DMS 273 (cell line): ENCODE measurements at regions not wholly inside any gene's neighbourhood (a gene's known extent, or its start where the extent isn't known, plus 50 kb on each side); places are given as distances from the start of the nearest gene placed in this dataset.
A peak's percentile ranks its signal among the peaks of the same experiment; 100 is the strongest.

Source experiments
- DNase-seq: peaks from one replicate; lab custom pipeline; 2025; ENCODE audit not compliant: unreplicated experiment; lab: John Stamatoyannopoulos, UW

- DNase-seq: no peak
Observed at GRCh38 chr10:129023082-129023481, 444.0 kb upstream of the MGMT start.

DNA sequence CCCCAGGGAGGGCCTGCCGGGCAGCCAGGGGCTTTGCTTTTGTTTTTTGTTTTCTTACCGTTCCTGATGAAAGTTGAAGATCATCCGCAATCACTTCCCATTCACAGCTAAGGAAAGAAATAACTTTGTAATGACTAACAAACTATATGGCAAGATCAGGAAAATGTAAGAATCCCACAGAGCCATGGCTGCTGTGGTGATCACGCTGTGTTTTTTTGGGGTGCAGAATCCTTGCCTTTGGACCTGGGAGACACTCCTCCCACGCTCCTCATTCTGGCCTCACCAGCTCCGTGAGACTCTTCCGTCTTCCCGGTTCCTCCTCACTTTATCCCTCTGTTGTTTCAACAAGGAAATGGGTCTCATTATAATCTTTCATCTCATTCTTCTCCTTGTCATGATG lies 443.0 kb upstream of the MGMT start:
- DNase-seq: no peak

GRCh38 chr10:129025787-129026186 lies 441.3 kb upstream of the MGMT start:
- no peak for DNase-seq

- peak; percentile 20 for DNase-seq
Observed at GRCh38 chr10:129027906-129028305, 439.1 kb upstream of the MGMT start.

DNA sequence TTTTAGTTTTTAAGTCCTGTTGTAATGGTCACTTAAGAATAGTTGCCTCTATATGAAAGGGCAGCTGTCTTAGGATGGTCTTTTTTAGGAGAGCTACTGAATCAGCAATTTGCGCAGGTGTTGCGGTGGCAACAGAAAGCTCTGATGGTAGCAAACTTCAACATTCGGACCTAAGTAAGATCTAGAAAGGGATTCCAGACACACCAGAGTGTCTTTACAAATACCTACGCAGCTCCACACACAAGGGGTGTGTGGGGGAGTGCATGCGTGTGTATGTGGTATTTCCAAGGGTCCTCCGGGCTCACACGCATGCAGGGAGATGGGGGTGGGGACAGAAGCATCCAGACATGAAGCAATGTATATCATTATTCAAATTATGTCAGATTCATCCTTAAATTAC lies 438.6 kb upstream of the MGMT start:
- no peak for DNase-seq

DNA sequence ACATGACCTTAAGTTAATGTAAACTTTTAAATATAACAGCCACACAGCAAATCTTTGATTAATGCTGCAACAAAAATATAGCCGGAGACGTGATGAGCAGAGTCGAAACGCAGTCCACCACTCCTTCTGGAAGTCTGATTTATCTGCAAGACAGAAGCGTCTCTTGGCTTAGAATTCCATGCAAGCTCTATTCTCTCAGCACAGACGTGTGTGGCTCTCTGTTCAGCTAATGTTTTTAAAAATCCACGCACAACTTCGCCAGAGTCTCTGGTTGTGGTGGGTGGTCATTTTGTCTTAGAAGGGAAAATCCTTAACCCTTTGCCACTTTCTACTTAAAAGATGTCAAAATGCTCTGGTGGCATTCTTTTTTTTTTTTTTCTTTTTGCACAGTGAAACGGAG lies 438.0 kb upstream of the MGMT start:
- no peak for DNase-seq

GRCh38 chr10:129029851-129030602 lies 437.0 kb upstream of the MGMT start:
- DNase-seq: no peak

DNA sequence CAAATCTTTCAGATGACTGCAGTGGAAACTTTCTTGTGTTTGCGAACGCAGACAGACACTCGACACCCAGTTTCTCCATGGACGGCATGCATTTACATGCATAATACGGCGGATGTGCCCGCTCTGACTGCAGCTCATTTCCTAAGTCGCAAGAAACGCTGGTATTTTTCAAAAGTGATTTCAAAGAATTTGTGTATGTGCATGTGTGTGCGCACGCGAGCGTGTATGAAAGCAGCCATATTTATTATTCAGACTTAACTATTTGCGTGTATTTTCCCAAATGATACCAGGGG lies 436.5 kb upstream of the MGMT start:
- DNase-seq: no peak

DNA sequence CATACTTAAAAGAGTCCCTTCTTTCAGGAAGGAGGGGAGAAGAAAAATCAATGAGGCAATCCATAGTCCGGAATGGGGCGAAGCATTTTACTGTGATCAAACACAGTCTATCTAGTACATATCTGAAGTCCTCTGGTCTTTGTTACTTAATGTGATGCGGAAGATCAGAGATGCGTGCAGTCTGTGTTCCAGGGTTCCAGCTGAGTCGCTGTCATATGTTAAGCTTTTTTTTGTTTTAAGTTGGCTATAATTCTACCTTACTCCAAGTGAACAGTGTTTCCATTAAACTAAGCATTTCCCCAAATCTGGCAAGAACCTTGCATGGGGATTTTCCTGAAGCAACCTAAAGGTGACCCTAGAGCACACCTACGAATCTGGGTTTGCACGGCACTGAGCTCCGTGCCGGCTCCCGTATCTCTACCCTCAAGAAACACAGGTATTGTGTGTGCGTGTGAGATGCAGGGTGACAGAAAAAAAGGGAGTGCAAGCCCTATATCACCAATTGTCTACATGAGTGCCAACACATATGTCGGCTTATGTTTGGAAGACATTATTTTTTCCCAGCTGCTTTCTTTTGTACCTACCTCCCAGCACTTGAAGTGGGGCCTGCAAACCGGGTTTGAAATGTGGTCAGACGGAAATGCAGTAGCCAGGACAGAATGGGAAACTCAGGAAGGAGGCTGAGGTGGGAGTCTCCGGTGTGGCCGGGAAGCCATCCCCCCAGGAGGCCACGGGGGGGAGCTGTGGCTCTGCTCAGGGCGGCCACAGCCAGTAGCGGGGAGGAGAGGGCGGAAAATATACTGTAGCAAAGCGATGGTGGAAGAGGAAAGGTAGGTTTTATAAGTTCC lies 435.8 kb upstream of the MGMT start:
- DNase-seq: peak; percentile 68

- no peak for DNase-seq
Observed at GRCh38 chr10:129031844-129032150, 435.2 kb upstream of the MGMT start.

DNA sequence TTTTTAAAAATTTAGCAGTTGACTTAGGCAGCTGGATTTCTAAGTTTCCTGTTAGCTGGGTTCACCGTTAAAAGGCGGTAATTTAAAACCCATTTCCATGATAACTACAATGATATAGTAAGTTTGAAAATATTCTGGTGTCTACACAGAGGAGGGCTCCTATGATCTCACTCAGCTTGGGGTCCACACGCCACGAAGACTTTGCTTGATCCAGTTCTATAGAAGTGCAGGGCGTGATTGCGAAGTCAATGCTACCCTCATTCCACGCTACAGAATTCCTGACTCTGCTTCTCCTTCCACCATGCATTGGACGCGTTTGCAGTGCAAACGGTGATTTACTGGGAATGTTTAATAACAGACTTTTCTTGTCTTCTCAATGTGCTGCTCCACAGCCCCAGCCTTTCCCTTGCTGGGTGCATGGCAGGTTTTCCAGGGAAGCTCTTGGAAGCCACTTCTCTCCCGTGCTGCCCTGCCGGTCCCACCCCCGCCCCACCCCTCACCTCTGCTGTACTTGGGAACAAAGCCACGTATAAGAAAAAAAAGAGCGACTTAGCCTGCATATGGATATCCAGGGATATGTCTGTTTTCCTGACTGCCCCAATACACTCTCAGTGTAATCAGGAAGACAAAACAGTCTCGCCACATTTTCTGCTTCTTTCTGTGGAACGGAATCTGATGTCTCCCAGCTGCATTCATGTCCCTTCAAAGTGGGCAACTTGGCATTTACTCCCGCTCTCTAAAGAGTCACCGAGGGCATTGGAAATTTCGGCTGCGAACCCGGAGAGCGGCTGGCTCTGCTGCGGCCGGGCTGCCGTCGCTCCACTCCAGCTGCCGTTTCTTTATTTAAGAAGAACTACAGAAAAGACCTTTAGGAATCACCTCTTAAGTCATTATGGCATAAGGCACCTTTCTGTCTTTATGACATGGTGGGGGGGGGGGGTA lies 434.4 kb upstream of the MGMT start:
- no peak for DNase-seq

GRCh38 chr10:129033340-129033739 lies 433.7 kb upstream of the MGMT start:
- no peak for DNase-seq

DNA sequence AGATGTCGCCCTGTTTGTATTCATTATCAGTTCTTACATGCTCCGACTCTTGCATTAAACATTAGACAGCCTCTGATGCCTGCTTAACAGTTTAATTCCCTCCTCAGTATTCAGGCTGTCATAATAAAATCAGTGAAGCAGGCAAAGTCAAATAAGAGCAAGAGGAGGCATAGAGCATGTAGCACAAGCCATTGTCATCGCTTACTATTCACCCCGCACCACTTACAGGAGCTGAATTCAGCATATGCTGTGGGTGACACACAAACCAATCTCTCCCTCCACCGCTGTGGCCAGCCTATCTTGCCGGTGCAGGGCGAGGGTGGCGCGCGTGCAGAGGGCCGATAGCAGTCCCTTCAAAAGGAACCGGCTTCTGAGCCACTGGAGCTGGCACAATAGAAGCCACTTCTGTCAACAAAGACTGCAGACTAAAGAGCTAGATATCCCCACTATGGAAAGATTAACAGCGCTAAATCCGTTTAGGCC lies 433.2 kb upstream of the MGMT start:
- no peak for DNase-seq

GRCh38 chr10:129035052-129035827 lies 431.8 kb upstream of the MGMT start:
- peak; percentile 9 for DNase-seq

GRCh38 chr10:129038522-129038921 lies 428.5 kb upstream of the MGMT start:
- DNase-seq: no peak

- no peak for DNase-seq
Observed at GRCh38 chr10:129039406-129040370, 427.4 kb upstream of the MGMT start.

DNA sequence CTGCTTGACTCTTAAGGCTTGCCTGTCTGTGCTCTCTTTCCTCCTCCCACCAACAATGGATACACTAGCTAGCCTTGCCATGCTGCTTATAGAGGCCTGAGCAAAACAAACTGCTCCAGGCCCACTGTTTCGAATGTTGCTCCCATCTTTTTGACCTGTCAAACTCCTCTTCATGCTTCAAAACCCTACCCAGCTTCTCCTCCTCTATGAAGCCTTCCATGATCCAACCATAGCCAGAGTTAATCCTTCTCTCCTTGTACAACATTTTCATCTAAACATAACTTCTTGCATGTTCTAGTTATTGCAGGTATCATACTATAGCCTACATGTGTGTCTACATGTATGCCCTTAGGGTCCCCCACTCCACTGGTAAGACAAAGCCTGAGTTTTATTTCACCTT lies 426.7 kb upstream of the MGMT start:
- DNase-seq: no peak

GRCh38 chr10:129041916-129042315 lies 425.1 kb upstream of the MGMT start:
- no peak for DNase-seq

- DNase-seq: no peak
Observed at GRCh38 chr10:129042776-129043595, 424.1 kb upstream of the MGMT start.
